ENCODE measurements at regions not wholly inside any gene's neighbourhood (a gene's known extent, or its start where the extent isn't known, plus 50 kb on each side); places are given as distances from the start of the nearest gene placed in this dataset.

DNA sequence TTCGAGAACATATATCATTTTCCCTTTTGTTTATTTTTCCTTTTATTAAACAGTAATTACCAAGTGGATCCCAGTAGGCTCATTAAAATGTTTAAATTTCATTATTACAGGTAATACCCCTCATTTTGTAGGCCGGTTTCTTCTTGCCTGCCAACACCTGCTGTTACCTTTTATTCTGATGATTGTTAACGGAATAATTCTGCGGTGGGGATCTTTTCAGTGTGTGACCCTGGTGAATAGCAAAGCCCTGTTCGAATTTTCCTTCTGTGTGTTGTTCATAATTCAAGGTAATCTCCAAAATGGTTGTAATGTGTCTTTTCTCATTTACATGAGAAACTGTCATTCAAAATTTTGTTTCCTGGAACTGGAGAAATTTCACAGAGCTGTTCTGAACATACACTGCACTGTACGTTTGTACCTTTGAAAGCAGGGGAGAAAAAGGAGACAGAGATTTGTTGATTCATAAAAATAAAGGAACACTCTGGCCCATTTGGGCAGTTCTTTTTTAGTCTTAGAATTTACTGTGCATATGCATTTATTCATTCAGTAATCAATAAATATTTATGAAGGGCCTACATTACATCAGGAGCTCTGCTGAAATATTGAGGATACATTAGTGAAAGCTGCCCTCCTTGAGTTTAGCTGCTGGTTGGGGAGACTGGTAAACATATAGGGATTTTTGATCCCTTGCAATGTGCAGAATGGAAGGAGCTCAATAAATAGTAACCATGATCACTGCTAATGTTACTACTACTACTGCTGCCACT, 502.0 kb downstream of the QKI start:
- TF ChIP-seq, protein P1, sequence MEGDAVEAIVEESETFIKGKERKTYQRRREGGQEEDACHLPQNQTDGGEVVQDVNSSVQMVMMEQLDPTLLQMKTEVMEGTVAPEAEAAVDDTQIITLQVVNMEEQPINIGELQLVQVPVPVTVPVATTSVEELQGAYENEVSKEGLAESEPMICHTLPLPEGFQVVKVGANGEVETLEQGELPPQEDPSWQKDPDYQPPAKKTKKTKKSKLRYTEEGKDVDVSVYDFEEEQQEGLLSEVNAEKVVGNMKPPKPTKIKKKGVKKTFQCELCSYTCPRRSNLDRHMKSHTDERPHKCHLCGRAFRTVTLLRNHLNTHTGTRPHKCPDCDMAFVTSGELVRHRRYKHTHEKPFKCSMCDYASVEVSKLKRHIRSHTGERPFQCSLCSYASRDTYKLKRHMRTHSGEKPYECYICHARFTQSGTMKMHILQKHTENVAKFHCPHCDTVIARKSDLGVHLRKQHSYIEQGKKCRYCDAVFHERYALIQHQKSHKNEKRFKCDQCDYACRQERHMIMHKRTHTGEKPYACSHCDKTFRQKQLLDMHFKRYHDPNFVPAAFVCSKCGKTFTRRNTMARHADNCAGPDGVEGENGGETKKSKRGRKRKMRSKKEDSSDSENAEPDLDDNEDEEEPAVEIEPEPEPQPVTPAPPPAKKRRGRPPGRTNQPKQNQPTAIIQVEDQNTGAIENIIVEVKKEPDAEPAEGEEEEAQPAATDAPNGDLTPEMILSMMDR (IDR thresholded peaks at IDR 0.05): no peak
- TF ChIP-seq POLR2AphosphoS5 (IDR thresholded peaks at IDR 0.05; ENCODE audit: insufficient read depth in 1 of 2, low read depth in 1 of 2): no peak
